OCI-M1 (cell line): ENCODE measurements at regions not wholly inside any gene's neighbourhood (a gene's known extent, or its start where the extent isn't known, plus 50 kb on each side); places are given as distances from the start of the nearest gene placed in this dataset.
"Not testable (repeated sequence)": the region's sequence is repeated elsewhere in the genome, so short reads cannot be mapped to it uniquely, and the experiment has no call there.

Experiments
- DNase-seq: peaks from one replicate; lab custom pipeline; 2025; lab: John Stamatoyannopoulos, UW

DNA sequence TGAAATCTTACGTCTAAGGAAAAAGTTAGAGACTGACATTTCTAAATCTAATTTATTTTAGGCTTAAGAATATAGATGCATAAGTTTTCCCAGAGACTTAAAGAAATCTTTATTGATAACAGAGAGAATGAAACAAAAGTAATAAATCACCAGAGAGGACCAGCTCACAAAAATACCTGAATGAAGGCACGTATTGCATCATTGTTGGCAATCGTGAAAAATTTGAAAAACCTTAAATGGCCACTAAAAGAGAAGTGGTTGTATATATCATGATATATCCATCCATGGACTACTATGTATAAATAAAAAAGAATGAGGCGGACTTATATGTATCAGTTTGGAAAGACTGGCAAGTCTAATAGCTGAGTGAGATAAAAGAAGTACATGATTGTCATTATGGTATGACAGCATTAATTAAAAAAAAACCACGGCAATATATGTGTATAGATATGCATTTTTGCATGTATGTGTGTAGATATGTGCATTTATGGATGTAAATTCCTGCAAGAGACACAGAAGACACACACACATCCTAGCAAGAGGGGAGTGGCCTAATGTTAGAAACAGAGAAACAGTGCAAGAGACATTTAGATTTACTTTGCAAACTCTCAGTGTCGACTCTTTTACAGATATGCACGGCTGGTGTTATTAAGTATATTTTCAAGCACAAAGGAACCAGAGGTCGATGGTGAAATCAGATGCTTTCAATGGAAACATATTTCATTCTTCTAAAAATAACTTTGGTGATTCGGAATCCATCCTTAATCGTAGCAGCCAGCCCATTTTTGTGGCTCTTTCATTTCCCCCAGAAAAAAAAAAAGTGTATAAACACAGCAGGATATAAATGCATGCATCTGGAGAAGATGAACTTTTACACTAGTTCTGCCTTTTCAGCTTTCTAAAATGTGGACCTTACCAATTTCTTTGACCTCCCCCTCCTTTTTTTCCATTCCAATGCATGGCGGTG is 156.1 kb upstream of the SALL4 start:
- DNase-seq = no peak

- no peak for DNase-seq
Measured at GRCh38 chr20:51955756-51956155, 153.4 kb upstream of the SALL4 start.

DNA sequence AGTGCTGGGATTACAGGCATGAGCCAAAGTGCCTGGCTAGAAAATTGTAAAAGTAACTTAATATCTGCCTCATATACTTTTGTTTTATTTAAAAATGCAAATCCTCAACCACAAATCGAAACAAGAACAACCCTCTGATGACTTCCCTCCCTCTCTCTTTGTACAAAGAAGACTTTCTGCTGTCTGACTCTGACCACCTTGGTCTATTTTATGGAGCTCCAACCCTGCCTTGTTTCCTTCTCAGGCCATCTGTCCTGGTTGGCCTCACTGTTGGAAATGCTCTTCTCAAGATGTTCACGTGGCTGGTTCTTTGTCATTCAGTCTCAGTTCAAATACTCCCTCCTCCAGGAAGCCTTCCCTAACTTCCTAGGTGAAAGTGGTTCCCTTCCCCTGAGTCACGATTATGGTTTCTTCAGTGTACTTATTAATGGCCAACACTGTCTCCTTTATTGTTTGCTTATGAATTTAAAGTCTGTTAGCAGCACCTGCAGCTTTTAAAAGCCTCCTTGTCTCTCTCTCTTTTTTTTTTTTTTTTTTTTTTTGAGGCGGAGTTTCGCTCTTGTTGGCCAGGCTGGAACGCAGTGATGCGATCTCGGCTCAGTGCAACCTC is 151.5 kb upstream of the SALL4 start:
- DNase-seq = no peak

GRCh38 chr20:51950926-51951325 is 148.6 kb upstream of the SALL4 start:
- no peak for DNase-seq

GRCh38 chr20:51946586-51946985 is 144.3 kb upstream of the SALL4 start:
- DNase-seq = no peak

GRCh38 chr20:51945881-51946280 is 143.6 kb upstream of the SALL4 start:
- DNase-seq = no peak

DNA sequence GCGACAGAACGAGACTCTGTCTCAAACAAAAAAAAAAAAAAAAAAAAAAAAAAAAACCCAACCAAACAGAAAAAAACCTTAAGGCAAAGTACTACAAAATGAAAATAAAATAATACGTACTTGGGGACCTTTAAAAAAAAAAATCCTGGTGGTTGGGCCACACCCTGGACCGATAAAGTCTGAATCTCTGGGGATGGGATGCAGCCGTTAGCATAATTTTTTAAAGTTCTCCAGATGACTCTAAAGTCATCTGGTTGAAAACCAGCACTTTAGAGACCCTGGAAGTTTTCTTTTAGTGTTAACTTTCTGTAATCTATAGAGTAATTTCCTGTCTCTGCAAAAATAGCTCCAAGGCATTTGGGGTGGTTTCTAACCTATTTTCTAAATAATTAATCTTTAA is 142.9 kb upstream of the SALL4 start:
- no peak for DNase-seq

- no peak for DNase-seq
Measured at GRCh38 chr20:51943761-51944160, 141.4 kb upstream of the SALL4 start.

DNA sequence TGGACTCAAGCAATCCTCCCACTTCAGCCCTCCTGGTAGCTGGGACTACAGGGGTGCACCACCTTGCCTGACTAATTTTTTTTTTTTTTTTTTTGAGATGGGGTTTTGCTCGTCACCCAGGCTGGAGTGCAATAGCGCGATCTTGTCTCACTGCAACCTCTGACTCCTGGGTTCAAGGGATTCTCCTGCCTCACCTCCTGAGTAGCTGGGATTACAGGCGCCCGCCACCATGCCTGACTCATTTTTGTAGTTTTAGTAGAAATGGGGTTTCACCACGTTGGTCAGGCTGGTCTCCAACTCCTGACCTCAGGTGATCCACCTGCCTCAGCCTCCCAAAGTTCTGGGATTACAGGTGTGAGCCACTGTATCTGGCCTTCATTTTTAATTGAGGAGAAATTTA is 141.0 kb upstream of the SALL4 start:
- DNase-seq = not testable (repeated sequence)

DNA sequence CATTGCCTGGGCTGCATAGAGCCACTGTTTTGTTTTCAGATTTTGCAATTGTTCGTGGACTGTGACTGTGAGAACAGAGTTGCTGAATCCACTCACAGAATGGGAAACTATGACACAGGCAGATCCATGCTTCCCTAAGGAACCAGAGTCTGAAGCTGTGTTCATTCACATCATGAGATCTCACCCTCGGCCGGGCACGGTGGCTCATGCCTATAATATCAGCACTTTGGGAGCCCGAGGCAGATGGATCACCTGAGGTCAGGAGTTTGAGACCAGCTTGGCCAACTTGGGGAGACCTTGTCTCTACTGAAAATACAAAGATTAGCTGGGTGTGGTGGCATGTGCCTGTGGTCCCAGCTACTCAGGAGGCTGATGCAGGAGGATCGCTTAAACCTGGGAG is 139.2 kb upstream of the SALL4 start:
- no peak for DNase-seq

DNA sequence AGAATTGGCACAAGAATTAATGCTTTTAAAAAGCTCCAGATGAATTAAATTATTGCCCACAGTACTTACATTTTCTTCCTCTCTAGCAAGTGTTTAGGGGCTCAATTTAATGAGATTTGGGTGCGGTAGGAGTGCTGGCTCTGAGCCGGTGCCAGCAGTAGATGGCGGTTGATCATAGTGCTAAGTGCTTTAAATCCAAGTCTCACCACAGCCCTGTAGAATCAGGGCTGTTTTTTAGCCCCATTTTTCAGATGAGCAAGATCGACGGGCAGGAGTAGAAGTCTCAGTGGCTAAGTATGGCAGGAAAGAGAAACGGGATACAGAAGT is 136.9 kb upstream of the SALL4 start:
- no peak for DNase-seq

DNA sequence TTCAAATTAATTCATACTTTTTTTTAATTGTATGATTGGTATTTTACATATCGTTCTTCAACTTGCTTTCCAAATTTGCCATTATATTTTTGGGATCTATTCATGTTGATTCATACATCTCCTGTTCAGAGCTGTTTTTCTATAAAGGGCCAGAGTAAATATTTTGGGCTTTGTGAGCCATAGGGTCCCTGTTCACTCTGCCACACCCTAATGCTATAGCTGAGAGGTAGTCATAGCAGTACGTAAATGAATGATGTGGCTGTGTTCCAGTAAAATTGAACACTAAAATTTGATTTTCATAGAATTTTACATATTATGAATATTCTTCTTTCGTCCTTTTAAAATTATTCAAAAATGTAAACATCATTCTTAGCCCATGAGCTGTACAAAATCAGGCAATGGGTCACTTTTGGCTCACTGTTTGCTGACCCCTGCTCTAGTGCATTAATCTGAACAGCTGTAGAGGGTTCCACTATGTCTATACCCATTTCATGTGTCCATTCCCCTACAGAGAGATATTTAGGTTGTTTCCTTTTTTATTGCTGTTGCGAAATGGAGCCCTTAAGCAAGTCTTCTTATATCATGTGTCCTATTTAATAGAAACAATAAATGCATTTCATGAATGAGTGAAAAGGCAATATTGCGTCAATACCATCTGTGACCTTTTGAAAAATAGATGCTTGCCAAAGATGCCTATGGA is 136.4 kb upstream of the SALL4 start:
- DNase-seq = no peak

- DNase-seq = no peak
Measured at GRCh38 chr20:51937779-51938178, 135.5 kb upstream of the SALL4 start.

GRCh38 chr20:51936377-51936776 is 134.1 kb upstream of the SALL4 start:
- DNase-seq = no peak

GRCh38 chr20:51935003-51935358 is 132.7 kb upstream of the SALL4 start:
- DNase-seq = no peak

DNA sequence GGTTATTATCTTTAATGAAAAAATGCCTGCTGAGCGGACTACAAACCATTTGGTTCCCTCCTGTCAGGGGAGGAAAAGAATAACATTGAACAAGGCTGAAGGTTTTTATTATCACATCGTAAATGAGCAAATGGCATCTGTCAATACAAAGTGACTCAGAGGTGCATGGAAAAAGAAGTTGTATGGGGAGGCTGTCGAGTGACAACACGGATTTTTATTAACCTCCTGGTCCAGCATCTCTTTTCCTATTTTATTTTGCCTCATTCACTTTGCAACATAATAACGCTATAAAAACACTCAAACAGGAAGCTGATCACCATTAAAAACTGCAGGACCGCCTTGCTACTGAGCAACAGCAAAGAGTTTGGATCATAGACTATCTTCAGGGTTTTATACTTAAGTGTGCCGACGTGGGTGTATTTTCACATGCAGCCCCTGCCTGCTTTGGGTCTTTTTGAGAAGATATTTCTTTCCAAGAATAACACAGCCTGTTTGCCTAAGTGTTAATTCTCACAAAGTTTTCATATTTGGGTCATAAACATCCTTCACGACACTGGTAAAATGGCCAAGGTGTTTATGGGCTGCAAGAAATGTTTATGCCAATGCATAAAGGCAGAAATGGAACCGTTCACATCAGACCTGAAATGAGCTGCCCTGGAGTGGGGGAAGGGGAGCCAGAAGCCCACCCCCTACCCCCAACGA is 132.1 kb upstream of the SALL4 start:
- no peak for DNase-seq

DNA sequence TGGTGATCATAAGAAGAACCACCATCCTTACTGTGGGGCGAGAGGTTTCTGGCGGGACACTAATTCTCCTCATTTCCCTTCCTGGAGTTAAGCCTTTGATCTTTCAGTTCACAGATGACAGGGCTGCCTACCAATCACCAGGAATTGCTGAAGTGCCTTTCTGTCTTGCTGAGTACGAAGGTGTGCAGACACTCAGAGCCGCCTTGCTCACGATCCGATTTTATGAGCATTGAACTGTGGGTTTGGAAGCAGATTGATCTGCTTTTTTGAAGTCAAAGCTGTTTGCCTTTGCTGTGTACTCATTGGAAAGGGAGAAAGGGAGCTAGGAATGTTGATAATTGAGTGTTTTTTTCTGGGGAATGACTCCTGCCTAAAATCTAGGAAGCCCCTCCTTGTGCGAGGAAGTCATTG is 129.1 kb upstream of the SALL4 start:
- no peak for DNase-seq

DNA sequence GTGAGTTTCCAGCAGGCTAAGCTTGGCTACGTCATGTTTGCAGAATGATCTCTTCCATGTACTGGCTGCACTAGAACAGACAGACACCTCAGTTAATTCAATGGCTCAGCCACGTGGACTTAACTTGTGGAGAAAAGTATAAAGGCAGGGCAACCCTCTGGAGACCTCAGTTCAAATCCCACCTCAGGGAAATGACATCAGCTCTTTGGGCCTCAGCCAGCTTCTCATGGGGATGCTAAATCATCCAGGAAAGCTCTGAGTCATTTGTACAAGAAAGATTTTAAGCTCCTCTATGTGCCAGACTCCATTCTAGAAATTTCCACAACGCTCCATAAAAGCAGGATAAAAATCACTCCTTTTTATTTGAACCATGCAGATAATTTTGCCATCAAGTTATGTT is 128.5 kb upstream of the SALL4 start:
- DNase-seq = peak; percentile 4

- no peak for DNase-seq
Measured at GRCh38 chr20:51928931-51929330, 126.6 kb upstream of the SALL4 start.

DNA sequence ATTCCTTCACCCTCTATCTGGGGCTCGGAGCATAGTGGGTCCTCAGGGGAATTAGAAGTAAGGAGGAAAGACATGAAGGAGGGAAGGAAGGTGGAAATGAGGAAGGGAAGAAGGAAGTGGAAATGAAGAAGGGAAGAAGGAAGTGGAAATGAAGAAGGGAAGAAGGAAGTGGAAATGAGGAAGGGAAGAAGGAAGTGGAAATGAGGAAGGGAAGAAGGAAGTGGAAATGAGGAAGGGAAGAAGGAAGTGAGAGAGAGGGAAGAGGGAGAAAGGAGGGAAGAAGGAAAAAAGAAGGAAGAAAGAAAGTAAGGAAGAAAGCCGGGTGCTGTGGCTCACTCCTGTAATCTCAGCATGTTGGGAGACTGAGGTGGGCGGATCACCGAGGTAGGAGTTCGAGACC is 125.6 kb upstream of the SALL4 start:
- not testable (repeated sequence) for DNase-seq

DNA sequence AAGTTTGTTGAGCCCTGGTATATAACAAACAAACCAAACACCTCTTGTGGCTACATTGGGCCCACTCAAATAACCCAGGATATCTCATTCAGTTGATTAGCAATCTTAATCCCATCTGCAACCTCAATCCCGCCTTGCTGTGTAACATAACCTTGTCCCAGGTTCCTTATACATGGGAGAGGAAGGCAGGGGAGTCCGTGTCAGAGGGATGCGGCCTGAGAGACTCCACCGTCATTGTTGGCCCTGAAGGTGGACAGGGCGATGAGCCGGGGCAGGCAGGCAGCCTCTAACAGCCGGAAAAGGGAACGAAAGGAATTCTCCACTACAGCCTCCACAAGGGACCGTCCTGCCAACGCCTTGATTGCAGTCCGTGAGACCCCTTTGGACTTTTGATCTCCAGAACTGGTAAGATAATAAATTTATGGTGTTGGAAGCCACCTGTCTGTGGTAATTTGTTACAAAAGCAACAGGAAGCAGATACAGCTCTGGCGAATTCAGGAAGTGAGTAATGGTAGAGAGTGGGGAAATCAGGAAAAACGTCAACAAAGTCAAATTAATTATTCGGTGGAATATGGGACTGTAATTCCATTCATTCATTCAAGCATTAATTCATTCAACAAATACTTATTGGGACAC is 124.5 kb upstream of the SALL4 start:
- DNase-seq = no peak

DNA sequence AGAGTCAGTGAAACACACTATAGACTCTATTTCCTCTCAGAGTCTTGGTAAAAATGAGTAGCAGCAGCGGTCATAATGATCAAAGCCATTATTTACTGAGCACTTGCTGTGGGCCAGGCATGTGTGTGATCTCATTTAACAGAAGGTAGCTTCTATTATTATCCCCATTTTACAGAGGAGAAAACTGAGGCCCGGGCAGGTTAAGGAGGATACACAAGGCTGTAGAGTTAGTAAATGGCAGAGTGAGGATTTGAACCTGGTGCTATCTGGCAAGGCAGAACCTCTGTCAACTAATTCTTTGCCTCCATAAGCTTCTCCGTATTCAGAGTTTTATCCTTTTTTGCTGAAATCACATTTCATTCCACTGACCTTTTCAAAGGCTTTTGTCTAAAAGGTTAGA is 122.2 kb upstream of the SALL4 start:
- DNase-seq = no peak
